Keratinocyte (primary cell): ENCODE measurements at regions not wholly inside any gene's neighbourhood (a gene's known extent, or its start where the extent isn't known, plus 50 kb on each side); places are given as distances from the start of the nearest gene placed in this dataset.

Experiments
- EZH2 ChIP-seq: IDR thresholded peaks from one replicate; pipeline ENCODE4 v1.6.1; 2012; ENCODE audit warnings: inconsistent platforms, mild to moderate bottlenecking, low read length, moderate library complexity
- TF ChIP-seq, protein P1 (sequence below), 3 experiments: IDR thresholded peaks in 1 of 3; conservative IDR thresholded peaks in 1 of 3; optimal IDR thresholded peaks in 1 of 3; 2 replicates in 2 of 3; 3 replicates in 1 of 3; pipeline versions ENCODE3 to v1.5.1; 2011; ENCODE audit warnings: low read length in 3 of 3, mild to moderate bottlenecking in 3 of 3, moderate library complexity in 2 of 3, control low read depth in 1 of 3, inconsistent platforms in 1 of 3; ENCODE audit not compliant: insufficient read depth in 2 of 3; ENCODE audit errors: extremely low read depth in 1 of 3

DNA sequence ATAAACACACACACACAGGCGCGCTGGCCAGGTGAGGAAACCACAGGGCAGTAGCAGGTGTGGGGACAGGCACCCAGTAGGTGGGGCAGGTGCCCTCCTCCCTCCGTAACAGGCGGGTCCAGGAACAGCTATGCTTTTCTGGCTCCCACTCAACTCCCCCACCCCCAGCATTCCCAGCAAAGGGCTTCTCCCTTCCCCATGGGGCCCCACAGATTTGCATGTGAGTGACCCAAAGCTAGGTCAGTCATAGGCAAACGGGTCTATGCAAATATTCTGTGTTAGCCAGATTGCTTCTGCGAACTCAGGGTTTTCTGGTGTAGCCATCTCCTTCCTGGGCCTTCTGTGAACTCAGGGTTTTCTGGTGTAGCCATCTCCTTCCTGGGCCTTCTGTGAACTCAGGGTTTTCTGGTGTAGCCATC, 114.2 kb downstream of the SIK1 start:
- no peak for TF ChIP-seq EZH2
- TF ChIP-seq, protein P1, sequence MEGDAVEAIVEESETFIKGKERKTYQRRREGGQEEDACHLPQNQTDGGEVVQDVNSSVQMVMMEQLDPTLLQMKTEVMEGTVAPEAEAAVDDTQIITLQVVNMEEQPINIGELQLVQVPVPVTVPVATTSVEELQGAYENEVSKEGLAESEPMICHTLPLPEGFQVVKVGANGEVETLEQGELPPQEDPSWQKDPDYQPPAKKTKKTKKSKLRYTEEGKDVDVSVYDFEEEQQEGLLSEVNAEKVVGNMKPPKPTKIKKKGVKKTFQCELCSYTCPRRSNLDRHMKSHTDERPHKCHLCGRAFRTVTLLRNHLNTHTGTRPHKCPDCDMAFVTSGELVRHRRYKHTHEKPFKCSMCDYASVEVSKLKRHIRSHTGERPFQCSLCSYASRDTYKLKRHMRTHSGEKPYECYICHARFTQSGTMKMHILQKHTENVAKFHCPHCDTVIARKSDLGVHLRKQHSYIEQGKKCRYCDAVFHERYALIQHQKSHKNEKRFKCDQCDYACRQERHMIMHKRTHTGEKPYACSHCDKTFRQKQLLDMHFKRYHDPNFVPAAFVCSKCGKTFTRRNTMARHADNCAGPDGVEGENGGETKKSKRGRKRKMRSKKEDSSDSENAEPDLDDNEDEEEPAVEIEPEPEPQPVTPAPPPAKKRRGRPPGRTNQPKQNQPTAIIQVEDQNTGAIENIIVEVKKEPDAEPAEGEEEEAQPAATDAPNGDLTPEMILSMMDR (optimal IDR thresholded peaks at IDR 0.05 in 1 of 3, IDR thresholded peaks at IDR 0.05 in 1 of 3, conservative IDR thresholded peaks at IDR 0.05 in 1 of 3; ENCODE audit: extremely low read depth in 1 of 3, insufficient read depth in 2 of 3, low read length in 3 of 3), result no peak
